GM18499 (cell line): ENCODE measurements at regions not wholly inside any gene's neighbourhood (a gene's known extent, or its start where the extent isn't known, plus 50 kb on each side); places are given as distances from the start of the nearest gene placed in this dataset.
"Not testable (repeated sequence)": the region's sequence is repeated elsewhere in the genome, so short reads cannot be mapped to it uniquely, and the experiment has no call there.

Experiments
- ATAC-seq: cut with Tn5 transposase; IDR thresholded peaks from one replicate; pipeline ENCODE4 v1.9.1; 2021; ENCODE audit warnings: moderate number of reproducible peaks; ENCODE audit not compliant: insufficient read depth, unreplicated experiment

DNA sequence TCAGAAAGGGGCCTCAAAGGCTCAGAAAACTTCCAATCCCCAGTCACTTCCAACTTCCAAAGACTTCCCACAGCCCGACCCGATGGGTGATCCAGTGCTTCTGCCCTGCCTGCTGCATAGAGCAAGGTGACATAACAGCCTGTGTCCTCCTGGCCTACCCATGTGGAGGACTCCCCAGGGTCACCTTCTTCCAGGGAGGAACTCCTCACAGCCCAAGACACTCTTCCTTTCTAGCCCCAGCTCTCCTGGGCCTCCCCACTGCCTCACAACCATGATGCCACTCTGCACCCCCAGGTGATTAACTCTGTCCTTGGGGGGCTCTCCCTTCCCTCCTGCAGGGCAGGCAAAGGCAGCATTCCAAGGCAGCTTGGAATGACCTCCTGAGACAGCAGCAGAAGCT, 158.4 kb upstream of the PDE1C start:
- no peak for ATAC-seq

DNA sequence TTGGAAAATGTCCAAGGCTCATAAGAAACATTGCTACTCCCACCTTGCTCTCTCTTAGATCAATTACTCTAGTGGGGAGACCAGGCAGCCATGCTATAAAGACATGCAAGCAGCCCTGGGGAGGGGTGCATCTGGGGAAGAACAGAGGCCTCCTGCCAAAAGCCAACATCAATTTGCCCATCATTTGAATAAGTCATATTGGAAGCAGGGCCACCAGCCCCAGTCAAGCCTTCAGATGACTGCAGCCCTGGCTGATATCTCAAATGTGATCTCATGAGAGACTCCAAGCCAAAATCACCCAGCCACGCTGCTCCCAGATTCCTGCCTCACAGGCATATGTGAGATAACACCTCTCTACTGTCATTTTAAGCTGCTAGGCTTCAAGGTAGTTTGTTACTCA, 157.5 kb upstream of the PDE1C start:
- ATAC-seq: no peak

DNA sequence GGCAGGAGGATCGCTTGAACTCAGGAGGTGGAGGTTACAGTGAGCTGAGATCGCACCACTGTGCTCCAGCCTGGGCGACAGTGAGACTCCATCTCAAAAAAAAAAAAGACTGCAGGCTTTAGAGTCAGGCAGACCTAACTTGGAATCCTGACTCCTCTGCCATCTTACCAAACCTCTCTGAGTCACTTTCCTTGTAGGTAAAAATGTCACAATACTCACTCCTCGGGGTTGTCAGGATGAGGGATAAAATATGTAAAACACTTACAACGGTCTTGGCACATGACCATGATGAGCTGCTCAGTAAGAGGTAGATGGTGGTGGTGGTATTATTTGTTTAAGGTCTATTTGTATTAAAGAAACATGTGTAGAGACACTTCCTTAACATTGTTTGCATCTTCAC, 154.1 kb upstream of the PDE1C start:
- ATAC-seq: no peak

DNA sequence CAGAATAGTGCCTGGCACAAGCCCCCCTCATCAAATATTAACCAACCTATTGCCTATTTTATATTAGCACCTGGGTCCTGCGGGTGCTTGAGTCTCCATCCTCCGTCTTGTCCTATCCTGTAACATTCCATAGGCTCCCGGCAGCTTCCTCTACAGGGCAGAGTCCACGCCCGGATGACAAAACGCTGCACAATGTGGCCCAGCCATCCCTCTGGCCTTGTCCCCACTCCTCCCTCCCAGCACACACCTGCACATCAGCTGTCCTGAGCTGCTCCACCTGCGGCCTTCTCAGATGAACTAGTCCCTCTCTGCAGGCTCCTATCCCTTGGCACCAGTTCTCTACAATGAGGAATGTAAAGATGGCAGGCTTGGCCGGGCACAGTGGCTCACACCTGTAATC, 153.5 kb upstream of the PDE1C start:
- ATAC-seq: no peak

DNA sequence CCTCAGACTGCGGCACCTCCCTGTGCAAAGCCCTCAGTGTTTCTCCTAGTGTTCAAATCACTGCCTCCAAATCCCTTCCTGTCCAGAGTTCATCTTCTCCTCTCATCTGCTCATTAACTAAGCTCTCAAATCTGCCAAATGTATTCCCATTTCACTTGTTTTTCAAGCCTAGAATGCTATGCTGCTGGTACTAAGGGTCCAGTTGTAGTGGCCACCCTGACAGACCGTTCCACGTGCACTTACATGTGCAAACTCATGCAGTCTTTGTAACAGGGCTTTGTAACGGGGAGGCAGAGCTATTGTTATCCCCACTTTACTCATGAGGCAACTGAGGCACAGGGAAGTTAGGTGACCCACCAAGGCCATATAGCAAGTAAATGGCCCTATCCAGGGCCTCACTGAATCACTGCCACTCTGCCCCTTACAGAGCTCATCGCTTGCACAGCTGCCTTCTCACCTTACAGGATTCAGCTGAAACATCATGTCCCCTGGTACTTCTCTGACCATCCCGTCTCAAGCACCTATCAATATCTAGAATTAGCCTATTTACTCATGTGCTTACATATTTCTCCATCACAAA, 153.0 kb upstream of the PDE1C start:
- no peak for ATAC-seq

DNA sequence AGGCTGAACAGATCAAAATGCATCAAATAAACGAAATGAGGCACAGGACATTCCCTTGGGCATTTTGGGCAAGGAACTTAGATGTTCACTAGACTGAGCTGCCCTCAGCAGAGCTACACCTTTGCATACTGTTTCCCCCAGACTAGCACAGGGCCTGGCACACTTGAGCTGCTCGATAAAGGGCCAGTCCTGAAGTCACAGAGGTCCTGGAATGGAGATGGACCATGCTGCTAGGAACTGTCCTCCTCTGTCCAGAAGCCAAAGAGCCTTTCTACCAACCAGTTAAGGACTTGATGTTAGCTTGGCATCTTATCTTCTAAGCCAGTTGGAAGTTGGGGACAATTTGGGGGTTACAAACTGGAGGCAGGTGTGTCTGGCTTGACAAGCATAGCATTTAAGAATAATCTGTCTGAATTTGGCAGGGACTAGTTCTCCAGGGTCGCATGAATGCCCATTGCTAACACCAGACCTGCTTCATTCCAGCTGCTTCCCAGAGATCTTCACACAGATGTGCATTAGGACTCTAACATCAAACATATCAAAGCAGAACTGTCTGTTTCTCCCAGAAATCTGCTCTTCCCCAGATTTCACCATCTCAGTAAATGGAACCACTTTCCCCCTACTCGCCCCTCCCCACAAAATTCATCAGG, 152.2 kb upstream of the PDE1C start:
- no peak for ATAC-seq

DNA sequence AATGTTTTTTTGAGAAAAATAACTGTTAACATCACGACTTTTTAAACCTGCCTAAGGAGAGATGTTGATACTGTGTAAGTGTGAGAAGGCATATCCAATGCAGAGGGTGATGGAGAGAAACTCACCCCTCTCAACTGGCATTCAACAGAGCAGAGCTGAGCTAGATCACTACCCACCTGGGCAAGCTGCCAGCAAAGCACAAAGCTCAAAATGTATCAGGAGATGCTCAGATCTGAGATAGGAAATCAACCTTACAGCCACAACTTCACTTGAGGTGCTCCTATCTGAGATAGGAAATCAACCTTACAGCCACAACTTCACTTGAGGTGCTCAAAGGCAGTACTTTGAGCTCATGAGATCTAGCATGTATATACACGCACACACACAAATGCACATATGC, 151.5 kb upstream of the PDE1C start:
- ATAC-seq: no peak

DNA sequence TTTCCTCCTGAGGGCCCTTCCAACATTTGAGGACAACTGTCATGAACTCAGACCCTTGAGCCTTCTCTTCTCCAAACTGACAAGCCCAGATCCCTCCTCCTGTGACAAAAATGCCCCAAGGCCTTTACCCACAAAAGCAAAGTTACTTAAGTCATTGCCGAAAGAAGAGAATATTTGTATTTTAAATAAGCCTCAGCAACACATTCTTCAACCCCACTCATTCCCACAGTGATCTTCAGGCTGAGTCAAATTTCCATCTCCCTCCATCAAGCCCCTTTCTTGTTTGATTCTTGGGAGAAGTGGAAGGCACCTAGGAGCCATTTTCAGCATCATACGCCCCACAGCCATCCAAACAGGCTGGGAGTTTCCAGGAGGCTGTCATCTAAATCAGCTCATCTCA, 150.8 kb upstream of the PDE1C start:
- no peak for ATAC-seq

DNA sequence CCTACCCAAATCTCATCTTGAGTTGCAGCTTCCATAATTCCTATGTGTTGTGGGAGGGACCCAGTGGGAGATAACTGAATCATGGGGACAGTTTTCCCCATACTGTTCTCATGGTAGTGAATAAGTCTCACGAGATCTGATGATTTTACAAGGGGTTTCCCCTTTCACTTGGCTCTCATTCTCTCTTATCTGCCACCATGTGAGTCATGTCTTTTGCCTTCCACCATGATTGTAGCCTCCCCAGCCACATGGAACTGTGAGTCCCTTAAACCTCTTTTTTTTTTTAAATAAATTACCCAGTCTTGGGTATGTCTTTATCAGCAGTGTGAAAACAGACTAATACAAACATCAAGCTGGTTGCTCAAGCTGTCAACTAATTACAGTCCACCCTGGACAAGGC, 149.6 kb upstream of the PDE1C start:
- not testable (repeated sequence) for ATAC-seq

DNA sequence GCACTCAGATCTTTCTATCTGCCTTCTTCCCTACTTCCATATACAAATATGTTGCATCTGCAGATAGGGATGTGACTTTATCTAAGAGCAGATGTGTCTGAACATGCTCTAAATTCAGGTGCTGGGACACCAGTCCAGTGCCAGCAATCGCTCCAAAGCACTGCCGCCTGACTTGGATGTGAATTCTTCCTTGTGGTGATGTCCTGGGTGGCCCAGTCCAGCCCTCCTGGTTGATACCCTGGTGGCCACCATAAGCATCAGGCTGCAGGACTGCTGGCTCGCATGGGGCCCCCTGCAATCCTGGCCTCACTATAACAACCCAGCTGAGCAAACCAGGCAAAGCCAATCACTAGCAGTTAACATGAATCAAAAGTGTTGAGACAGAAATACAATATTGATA, 149.2 kb upstream of the PDE1C start:
- ATAC-seq: no peak

DNA sequence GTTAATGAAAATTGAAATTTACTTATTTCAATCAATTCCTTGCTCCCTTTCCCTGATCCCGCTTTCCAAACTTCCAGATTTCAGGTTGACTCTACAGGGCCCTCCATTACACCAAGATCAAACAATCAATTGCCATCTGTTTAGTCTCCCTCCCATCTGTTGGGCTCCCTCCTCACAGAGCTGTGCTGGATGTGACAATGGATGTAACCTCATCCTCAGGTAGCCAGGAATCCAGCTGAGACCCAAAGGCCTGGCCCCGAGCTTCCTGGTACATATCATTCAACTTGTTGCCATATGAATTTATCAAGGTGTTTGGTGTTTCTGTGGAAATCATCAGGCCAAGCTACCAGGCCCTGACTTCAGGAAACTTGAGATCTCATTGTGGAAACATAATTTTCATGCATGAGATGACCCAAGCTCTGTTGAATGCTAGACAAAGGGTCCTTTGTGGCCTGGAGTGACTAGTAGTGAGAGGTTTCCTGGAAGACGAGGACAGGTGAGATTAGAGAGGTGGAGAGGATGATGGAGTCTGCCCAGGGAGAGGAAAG, 148.6 kb upstream of the PDE1C start:
- ATAC-seq: no peak

DNA sequence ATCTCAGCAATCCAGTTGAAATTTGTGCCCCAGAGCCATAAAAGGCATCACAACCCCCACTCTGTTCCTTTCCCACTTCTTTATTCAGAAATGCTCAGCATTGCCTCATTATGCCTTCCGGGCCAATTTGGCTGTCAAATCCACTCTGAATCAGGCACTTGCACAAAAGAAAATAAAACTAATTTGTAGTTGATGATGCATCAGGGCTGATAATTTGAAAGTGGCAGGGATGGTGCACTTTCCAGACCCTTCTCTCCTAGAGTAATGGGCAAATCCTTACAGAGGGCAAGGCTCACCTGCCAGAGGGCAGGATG, 147.9 kb upstream of the PDE1C start:
- no peak for ATAC-seq

DNA sequence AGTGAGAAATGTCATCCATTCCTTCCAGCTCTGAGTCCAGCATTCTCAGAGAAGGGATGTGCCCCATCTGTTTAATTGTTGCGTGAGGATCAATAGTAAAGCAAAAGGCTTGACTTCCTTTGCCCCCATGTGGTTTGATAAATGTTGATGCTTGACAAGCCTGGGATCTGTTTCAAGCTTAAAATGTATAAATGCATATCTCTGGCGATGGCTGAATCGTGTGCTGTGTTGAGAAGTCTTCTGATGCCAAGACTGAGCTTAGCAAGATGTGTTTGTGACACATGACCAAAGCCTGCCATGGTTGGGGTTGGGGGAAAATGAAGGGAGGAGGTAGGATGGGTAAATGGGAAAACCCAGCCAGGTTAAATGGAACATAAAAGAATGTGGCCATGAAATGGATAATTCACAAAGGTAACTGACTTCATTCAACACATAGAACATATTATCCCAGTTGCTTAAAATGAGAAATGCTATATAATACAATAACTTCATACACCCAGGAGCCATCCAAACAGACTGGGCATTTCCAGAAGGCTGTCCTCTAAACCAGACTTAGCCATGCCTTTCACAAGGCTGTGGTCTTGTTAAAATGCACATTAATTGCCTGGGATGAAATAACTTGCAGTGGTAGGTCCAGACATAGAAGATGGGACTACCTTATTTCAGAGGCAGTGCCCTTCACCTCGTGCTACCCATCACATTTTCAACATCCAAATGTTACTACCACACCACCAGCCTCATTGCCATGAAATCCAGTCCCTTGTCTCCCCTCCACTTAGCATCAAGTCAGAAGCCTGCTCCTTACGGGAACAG, 147.3 kb upstream of the PDE1C start:
- no peak for ATAC-seq

DNA sequence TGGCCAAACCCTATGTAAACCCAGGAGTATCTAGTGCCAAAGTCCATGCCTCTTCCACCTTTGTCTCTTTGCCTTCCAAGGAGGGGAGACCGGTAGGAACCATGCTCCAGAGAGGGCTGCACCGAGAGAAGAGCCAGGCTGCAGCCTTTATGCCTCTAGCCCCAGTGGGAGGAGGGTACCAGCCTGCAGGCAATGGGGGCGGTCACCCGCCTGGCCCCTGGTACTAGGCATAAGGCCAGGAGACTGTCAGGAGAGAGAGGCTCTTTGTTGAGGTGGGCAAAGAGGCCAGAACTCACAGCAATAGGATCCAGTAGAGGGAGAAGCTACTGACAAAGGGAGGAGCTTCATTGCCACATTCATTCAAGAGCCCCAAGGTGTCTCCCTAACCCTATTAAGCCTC, 146.6 kb upstream of the PDE1C start:
- ATAC-seq: no peak

DNA sequence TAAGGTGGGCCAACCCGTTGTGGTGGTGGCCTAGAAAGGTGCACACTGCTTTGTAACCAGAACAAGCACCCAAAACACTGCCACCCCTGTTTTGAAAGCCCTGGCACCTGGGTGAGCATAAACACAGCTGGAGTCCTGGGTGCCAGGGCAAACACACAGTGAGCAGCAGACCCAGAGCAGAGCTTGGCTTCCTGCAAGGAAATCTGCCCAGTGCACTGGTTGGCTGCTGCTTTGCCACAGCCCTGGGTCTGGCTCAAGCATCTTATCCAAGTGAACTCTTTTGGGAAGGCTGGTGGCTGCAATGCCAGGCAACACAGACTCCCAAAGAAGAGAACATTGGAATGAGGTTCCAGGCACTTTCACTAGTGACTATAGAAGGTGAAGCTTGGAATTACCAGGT, 145.5 kb upstream of the PDE1C start:
- no peak for ATAC-seq

DNA sequence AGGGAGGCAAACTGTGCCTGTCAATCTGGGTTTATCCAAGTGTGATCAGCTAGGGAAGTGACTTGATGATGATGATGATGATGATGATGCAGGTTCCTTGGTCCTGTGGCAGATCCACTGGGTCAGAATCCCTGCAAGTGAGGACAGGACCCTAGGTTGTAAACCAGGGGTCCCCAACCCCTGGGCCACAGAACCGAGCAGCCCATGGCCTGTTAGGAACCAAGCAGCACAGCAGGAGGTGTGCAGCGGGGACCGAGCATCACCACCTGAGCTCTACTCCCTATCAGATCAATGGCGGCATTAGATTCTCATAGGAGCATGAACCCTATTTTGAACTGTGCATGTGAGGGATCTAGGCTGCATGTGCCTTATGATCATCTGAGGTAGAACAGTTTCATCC, 144.7 kb upstream of the PDE1C start:
- ATAC-seq: no peak

DNA sequence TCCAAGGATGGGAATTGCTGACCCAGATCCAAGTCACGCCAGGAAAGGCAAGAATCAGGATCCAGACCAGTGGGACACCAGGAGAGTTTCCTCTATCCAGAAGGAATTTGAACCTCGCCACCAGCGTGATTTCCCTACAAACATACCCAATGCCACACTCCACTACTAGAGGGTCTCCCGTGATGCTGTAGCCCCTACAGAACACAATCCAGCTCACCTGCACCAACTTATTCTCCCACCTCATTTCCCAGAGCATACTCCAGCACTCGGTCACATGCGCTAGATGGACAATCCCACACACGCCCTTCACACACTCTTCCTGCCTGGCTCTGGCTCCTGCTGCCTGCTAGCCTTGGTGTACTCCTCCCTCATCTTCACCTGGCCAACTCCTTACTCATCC, 142.1 kb upstream of the PDE1C start:
- no peak for ATAC-seq

DNA sequence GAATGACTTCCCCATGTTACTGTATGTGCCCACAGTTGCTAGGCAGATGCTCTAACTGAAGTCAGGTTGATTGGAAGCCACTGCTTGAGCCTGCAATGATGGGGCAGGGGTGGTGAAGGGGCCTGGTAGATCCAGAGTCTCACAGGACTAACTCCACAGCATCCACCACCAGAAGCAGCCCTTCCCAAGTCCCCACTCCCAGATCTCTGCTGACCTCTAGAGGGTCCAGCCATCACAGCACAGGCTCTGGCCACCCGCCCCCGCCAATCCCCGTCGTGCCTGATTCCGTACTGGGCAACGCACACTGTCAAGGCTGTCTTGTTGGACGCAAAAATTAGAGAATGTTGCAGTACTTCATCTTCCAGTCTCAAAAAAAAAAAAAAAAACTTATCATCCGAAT, 136.8 kb upstream of the PDE1C start:
- ATAC-seq: no peak

DNA sequence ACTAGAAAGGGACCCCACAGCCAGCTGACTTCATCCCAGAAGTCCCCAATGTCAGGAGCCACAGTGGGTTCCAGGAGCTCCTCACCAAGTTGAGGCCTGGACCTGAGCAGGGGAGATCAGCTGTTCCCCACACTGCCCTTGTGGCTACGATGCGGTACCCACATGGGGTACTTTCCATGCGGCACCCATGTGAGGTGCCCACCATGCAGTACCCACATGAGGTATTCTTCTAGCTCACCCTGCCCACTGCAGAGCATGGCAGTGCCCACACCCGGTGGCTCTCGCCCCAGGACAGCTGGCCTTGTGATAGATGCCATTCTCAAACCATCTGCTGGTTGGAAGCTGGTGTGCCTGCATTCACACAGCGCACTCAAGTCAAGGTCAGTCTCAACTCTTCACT, 136.3 kb upstream of the PDE1C start:
- no peak for ATAC-seq

DNA sequence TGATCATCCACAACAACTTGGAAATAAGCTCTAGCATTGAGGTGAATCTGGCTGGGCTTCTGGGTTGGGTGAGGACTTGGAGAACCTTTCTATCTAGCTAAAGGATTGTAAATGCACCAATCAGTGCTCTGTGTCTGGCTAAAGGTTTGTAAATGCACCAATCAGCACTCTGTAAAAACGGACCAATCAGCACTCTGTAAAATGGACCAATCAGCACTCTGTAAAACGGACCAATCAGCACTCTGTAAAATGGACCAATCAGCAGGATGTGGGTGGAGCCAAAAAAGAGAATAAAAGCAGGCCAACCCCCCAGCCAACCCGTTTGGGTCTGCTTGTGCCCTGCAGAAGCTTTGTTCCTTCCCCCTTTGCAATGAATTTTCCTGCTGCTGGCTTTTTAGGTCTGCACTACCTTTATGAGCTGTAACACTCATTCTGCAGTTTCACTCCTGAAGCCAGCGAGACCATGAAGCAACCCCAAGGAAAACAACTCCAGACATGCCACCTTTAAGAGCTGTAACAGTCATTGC, 135.2 kb upstream of the PDE1C start:
- not testable (repeated sequence) for ATAC-seq

DNA sequence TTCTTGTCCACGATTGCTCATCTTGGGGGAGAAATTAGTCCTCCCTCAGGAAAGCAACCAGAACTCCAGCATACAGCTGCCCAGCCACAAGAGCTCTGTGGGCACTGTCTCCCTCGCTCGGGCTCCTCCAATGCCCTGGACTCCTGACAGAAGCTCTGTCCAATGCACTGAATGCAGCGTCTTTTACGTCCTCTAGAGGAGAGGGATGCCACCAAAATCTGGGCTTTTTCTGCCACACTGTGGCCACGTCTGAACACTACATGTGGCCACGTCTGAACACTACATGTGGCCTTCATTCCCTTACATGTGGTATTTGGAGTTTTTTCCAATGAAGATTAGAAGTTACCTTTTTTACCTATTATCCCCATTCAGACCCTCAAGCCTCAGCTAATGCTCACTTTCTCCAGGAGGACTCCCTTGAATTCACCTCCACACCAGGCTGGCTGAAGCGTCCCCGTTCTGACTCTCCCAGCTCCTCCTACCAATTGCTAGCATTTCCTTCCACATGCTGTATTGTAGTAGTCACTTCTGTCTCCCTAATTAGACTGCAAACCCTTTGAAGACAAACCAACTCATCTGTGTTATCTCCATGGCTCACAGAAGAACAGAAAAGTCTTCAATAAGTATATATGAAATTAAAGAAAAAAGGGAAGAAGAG, 134.3 kb upstream of the PDE1C start:
- ATAC-seq: no peak
